Activated naive CD8-positive, alpha-beta T cell treated with anti-CD3 and anti-CD28 coated beads, Interleukin-2, amount 10 ng/mL, durations not matched to agents 7 days and 5 days (primary cell): ENCODE measurements at regions not wholly inside any gene's neighbourhood (a gene's known extent, or its start where the extent isn't known, plus 50 kb on each side); places are given as distances from the start of the nearest gene placed in this dataset.
"Not testable (repeated sequence)": the region's sequence is repeated elsewhere in the genome, so short reads cannot be mapped to it uniquely, and the experiment has no call there.

Experiments
- ATAC-seq: fragments of 150-1000 bp; cut with Tn5 transposase; one replicate; pipeline ENCODE4 v1.10.0; 2021; ENCODE audit warnings: low read depth, moderate library complexity
- POLR2A ChIA-PET: fragments of 350-600 bp; sonication (Branson Sonifier 250); formaldehyde crosslinking; loops from one replicate; lab custom pipeline; 2021; ENCODE audit warnings: antibody characterized with exemption; lab: Charles Lee
- DNase-seq: peaks from one replicate; pipeline ENCODE4 v3.0.0; 2021
- H3K27ac Mint-ChIP-seq: one replicate; pipeline ENCODE4 v1.8.0; 2022; ENCODE audit warnings: mild to moderate bottlenecking, mixed read lengths
- H3K27me3 Mint-ChIP-seq: one replicate; pipeline ENCODE4 v1.8.0; 2022; ENCODE audit warnings: mild to moderate bottlenecking, moderate library complexity, mixed read lengths
- H3K36me3 Mint-ChIP-seq: one replicate; pipeline ENCODE4 v1.8.0; 2021; ENCODE audit warnings: mild to moderate bottlenecking, mixed read lengths
- H3K4me1 Mint-ChIP-seq: one replicate; pipeline ENCODE4 v1.8.0; 2021; ENCODE audit warnings: mixed read lengths
- H3K4me3 Mint-ChIP-seq: one replicate; pipeline ENCODE4 v1.8.0; 2022; ENCODE audit warnings: mild to moderate bottlenecking, moderate library complexity, mixed read lengths
- H3K9me3 Mint-ChIP-seq: one replicate; pipeline ENCODE4 v1.8.0; 2021; ENCODE audit warnings: mixed read lengths

DNA sequence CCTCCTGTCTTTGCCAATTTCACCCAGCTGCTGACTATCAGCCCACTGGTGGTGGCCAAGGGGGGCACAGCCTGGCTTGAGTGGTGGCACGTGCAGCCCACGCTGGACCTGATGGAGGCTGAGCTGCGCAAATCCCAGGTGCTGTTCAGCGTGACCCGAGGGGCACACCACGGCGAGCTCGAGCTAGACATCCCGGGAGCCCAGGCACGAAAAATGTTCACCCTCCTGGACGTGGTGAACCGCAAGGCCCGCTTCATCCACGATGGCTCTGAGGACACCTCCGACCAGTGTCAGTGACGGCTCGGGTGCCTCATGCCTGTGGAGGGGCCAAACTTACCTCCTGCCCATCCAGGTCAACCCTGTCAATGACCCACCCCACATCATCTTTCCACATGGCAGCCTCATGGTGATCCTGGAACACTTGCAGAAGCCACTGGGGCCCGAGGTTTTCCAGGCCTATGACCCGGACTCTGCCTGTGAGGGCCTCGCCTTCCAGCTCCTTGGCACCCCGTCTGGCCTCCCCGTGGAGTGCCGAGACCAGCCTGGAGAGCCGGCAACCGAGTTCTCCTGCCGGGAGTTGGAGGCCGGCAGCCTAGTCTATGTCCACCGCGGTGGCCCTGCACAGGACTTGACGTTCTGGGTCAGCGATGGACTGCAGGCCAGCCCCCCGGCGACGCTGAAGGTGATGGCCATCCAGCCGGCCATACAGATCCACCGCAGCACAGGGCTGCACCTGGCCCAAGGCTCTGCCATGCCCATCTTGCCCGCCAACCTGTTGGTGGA is 180.2 kb downstream of the TBC1D2B start:
- DNase-seq, H3K4me1 Mint-ChIP-seq, H3K27me3 Mint-ChIP-seq, H3K36me3 Mint-ChIP-seq, ATAC-seq, POLR2A ChIA-PET, H3K4me3 Mint-ChIP-seq, H3K27ac Mint-ChIP-seq, H3K9me3 Mint-ChIP-seq: not testable (repeated sequence)

GRCh38 chr15:77896147-77897112 is 181.1 kb downstream of the TBC1D2B start:
- POLR2A ChIA-PET, ATAC-seq, H3K4me3 Mint-ChIP-seq, H3K36me3 Mint-ChIP-seq, H3K27ac Mint-ChIP-seq, H3K27me3 Mint-ChIP-seq, H3K9me3 Mint-ChIP-seq, H3K4me1 Mint-ChIP-seq, DNase-seq: not testable (repeated sequence)

DNA sequence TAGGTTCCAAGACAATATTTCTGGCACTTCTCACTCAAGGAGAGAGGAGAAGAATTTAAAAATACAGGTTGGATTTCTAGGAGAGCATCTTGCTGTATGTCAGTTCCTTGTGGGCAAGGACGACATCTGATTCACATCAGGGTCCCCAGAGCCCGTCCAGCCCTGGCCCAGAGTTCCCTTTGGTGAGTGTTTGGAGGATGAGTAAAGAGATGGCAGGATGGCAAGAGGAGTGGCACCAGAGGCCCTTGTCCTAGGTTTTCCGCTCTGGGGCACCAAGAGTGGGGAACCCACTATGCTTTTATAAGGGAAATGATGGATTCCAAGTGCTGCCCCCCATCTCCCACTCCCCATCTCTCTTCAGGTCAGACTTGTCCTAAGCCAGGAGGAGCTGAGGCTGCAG is 181.8 kb downstream of the TBC1D2B start:
- POLR2A ChIA-PET, result no interaction called here
- H3K27me3 Mint-ChIP-seq, result no peaks in the 10 kb centered on the region
- no peaks in the 10 kb centered on the region for H3K9me3 Mint-ChIP-seq
- ATAC-seq (no peak), DNase-seq (no peak)
- no peak overlapping the region for H3K4me3 Mint-ChIP-seq
- H3K27ac Mint-ChIP-seq, result no peak overlapping the region
- no peaks in the 10 kb centered on the region for H3K4me1 Mint-ChIP-seq
- no peaks in the 10 kb centered on the region for H3K36me3 Mint-ChIP-seq

- H3K9me3 Mint-ChIP-seq, H3K4me1 Mint-ChIP-seq, DNase-seq, H3K27ac Mint-ChIP-seq, H3K4me3 Mint-ChIP-seq, ATAC-seq, H3K27me3 Mint-ChIP-seq, POLR2A ChIA-PET, H3K36me3 Mint-ChIP-seq: not testable (repeated sequence)
Observed at GRCh38 chr15:77895145-77895544, 182.4 kb downstream of the TBC1D2B start.

- H3K9me3 Mint-ChIP-seq, DNase-seq, POLR2A ChIA-PET, H3K4me3 Mint-ChIP-seq, ATAC-seq, H3K27me3 Mint-ChIP-seq, H3K4me1 Mint-ChIP-seq, H3K27ac Mint-ChIP-seq, H3K36me3 Mint-ChIP-seq: not testable (repeated sequence)
Observed at GRCh38 chr15:77893671-77894640, 183.6 kb downstream of the TBC1D2B start.

GRCh38 chr15:77893246-77893645 is 184.3 kb downstream of the TBC1D2B start:
- H3K27me3 Mint-ChIP-seq, H3K36me3 Mint-ChIP-seq, H3K27ac Mint-ChIP-seq, POLR2A ChIA-PET, H3K9me3 Mint-ChIP-seq, H3K4me3 Mint-ChIP-seq, DNase-seq, H3K4me1 Mint-ChIP-seq, ATAC-seq: not testable (repeated sequence)

GRCh38 chr15:77892335-77892734 is 185.2 kb downstream of the TBC1D2B start:
- H3K27me3 Mint-ChIP-seq, result no peaks in the 10 kb centered on the region
- no peak for ATAC-seq
- H3K27ac Mint-ChIP-seq, result no peak overlapping the region
- no peaks in the 10 kb centered on the region for H3K4me1 Mint-ChIP-seq
- H3K9me3 Mint-ChIP-seq, result no peaks in the 10 kb centered on the region
- H3K36me3 Mint-ChIP-seq, result no peaks in the 10 kb centered on the region
- no peak for DNase-seq
- no peak overlapping the region for H3K4me3 Mint-ChIP-seq
- POLR2A ChIA-PET, result no interaction called here

- ATAC-seq, H3K4me1 Mint-ChIP-seq, H3K9me3 Mint-ChIP-seq, H3K27me3 Mint-ChIP-seq, H3K27ac Mint-ChIP-seq, POLR2A ChIA-PET, H3K4me3 Mint-ChIP-seq, H3K36me3 Mint-ChIP-seq, DNase-seq: not testable (repeated sequence)
Observed at GRCh38 chr15:77891862-77892261, 185.6 kb downstream of the TBC1D2B start.

DNA sequence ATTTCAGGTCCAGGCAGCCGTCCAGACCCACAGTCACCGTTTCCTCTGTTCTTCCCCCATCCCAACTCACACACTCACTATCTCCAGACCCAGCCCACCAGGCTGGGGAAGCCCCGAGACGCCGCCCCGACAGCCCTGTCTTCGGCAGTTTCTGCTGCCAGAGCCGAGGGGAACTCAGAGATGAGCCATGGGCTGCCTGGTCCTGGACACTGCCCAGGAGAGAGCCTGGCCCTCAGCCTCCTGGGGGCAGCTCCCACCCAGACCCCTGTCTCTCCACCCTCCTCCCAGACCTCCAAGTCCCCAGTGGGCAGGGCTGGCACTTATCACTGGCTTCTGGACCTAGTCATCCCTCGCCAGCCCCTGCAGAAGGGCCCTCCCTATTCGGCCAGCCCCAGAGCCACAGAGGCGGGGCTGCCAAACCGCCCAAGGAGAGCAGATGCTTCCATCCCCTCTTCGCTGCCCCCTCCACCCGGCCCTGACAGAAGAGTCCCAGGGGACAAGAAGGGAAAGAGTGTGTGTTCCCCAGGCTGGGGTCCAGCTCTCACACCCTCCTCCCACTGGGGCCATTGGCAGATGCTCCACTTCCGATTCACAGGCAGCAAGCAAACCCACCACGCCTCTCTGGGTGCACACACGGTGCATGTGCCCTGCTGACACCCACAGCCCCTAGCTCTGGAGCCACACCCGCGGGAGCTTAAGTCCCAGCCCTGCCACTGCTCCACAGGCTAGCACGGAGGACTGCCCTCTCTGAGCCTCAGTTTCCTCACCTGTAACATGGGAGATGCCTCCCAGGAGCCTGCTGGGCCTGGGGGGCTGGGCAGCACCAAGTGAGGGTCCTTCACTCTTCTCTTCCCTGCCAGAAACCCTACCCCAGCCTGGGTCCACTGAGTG is 186.4 kb downstream of the TBC1D2B start:
- H3K9me3 Mint-ChIP-seq, H3K4me1 Mint-ChIP-seq, ATAC-seq, POLR2A ChIA-PET, H3K4me3 Mint-ChIP-seq, H3K27ac Mint-ChIP-seq, DNase-seq, H3K27me3 Mint-ChIP-seq, H3K36me3 Mint-ChIP-seq: not testable (repeated sequence)

GRCh38 chr15:77889828-77890725 is 187.4 kb downstream of the TBC1D2B start:
- H3K9me3 Mint-ChIP-seq, H3K4me1 Mint-ChIP-seq, DNase-seq, POLR2A ChIA-PET, H3K36me3 Mint-ChIP-seq, H3K4me3 Mint-ChIP-seq, H3K27ac Mint-ChIP-seq, H3K27me3 Mint-ChIP-seq, ATAC-seq: not testable (repeated sequence)

GRCh38 chr15:77889009-77889806 is 188.3 kb downstream of the TBC1D2B start:
- POLR2A ChIA-PET, result no interaction called here
- ATAC-seq (no peak), DNase-seq (no peak)
- Mint-ChIP-seq H3K4me3 (no peak overlapping the region), H3K4me1 (no peaks in the 10 kb centered on the region), H3K27ac (no peak overlapping the region), H3K36me3 (no peaks in the 10 kb centered on the region), H3K9me3 (no peaks in the 10 kb centered on the region), H3K27me3 (no peaks in the 10 kb centered on the region)
